Right lobe of liver (tissue), 4 donors: ENCODE measurements at regions not wholly inside any gene's neighbourhood (a gene's known extent, or its start where the extent isn't known, plus 50 kb on each side); places are given as distances from the start of the nearest gene placed in this dataset.

Experiments used
- CTCF ChIP-seq, 4 donors: fragments of 200-600 bp in 3 of 4; fragments of 450-650 bp in 1 of 4; IDR thresholded peaks; one replicate each; pipeline versions ENCODE4 v1.5.1 to v1.8.0; 2016 to 2022; ENCODE audit warnings: antibody characterized with exemption in 4 of 4, mild to moderate bottlenecking in 2 of 4
- POLR2A ChIP-seq: fragments of 450-650 bp; IDR thresholded peaks from one replicate; pipeline ENCODE4 v1.6.1; 2017; ENCODE audit warnings: antibody characterized with exemption, mild to moderate bottlenecking
- donor health status: DM: no; HTN: no; CAD: no.
- donor health status: DM: no; HTN: no; CAD: no.
- donor health status: DM: no; HTN: yes; CAD: no.

GRCh38 chr9:13570068-13570974 lies 290.8 kb upstream of the MPDZ start:
- TF ChIP-seq POLR2A, result no peak
- no peak for TF ChIP-seq CTCF (IDR thresholded peaks at IDR 0.05)
